Activated CD8-positive, alpha-beta T cell treated with anti-CD3 and anti-CD28 coated beads for 36 hours (primary cell): ENCODE measurements at regions not wholly inside any gene's neighbourhood (a gene's known extent, or its start where the extent isn't known, plus 50 kb on each side); places are given as distances from the start of the nearest gene placed in this dataset.

Source experiments
- ATAC-seq: fragments of 200-7000 bp; cut with Tn5 transposase; one replicate; pipeline ENCODE4 v1.10.0; 2021; ENCODE audit warnings: mild to moderate bottlenecking, moderate library complexity
- CTCF ChIA-PET: fragments of 350-600 bp; sonication (Branson Sonifier 250); formaldehyde crosslinking; loops from one replicate; lab custom pipeline; 2021; ENCODE audit warnings: antibody characterized with exemption; lab: Charles Lee
- POLR2A ChIA-PET: fragments of 350-600 bp; sonication (Branson Sonifier 250); formaldehyde crosslinking; loops from one replicate; lab custom pipeline; 2021; ENCODE audit warnings: antibody characterized with exemption; lab: Charles Lee
- DNase-seq: peaks from one replicate; pipeline ENCODE4 v3.0.0-alpha.2; 2020
- H3K27ac Mint-ChIP-seq: one replicate; pipeline ENCODE4 v1.8.0; 2021; ENCODE audit warnings: mild to moderate bottlenecking, mixed read lengths
- H3K27me3 Mint-ChIP-seq: one replicate; pipeline ENCODE4 v1.8.0; 2021; ENCODE audit warnings: mixed read lengths
- H3K36me3 Mint-ChIP-seq: one replicate; pipeline ENCODE4 v1.8.0; 2021; ENCODE audit warnings: low read depth, mixed read lengths
- H3K4me1 Mint-ChIP-seq: one replicate; pipeline ENCODE4 v1.8.0; 2021; ENCODE audit warnings: low read depth, mixed read lengths
- H3K4me3 Mint-ChIP-seq: one replicate; pipeline ENCODE4 v1.8.0; 2021; ENCODE audit warnings: mild to moderate bottlenecking, moderate library complexity, mixed read lengths
- H3K9me3 Mint-ChIP-seq: one replicate; pipeline ENCODE4 v1.8.0; 2021; ENCODE audit warnings: mixed read lengths
- CTCF ChIP-seq: fragments of 200-600 bp; IDR thresholded peaks from one replicate; pipeline ENCODE4 v1.8.0; 2022; ENCODE audit warnings: antibody characterized with exemption, mild to moderate bottlenecking
- intact Hi-C: fragments of 100-400 bp; cut with micrococcal nuclease; formaldehyde crosslinking; loops from one replicate; pipeline ENCODE4 v1.10.0; 2022

DNA sequence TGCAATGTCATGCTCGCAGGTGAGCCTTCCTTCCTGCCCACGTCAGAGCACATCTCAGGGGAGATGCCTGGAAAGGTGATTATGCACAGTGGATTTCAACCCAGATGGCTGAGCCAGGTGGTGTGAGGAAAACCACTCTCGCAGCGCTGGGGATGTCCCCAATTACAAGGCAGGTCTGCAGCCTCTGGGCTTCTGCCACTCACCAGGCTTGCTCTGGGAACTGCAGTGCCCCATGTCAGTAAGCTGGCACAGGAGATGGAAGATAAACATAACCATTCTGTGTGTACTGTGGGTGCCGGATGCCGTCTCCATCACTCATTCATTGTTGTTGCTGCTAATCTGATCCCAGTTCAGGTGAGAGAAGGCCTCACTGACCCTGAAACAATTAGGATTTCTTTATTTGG lies 222.9 kb upstream of the PITRM1 start:
- DNase-seq, result no peak
- no peak for ATAC-seq
- H3K9me3 Mint-ChIP-seq, result peaks cover 3% of the 10 kb centered on the region
- H3K4me1 Mint-ChIP-seq, result no peaks in the 10 kb centered on the region
- no peak overlapping the region for H3K4me3 Mint-ChIP-seq
- H3K27ac Mint-ChIP-seq, result no peak overlapping the region
- CTCF ChIA-PET, result no interaction called here
- peaks cover 3% of the 10 kb centered on the region for H3K27me3 Mint-ChIP-seq
- TF ChIP-seq CTCF, result no peak
- POLR2A ChIA-PET, result no interaction called here
- H3K36me3 Mint-ChIP-seq, result no peaks in the 10 kb centered on the region
- intact Hi-C loops, result no loop called here

- H3K4me3 Mint-ChIP-seq, result no peak overlapping the region
- DNase-seq (no peak), ATAC-seq (no peak)
- H3K27ac Mint-ChIP-seq, result no peak overlapping the region
- H3K27me3 Mint-ChIP-seq, result peaks cover 4% of the 10 kb centered on the region
- no peaks in the 10 kb centered on the region for H3K4me1 Mint-ChIP-seq
- CTCF ChIA-PET, result no interaction called here
- intact Hi-C loops, result no loop called here
- POLR2A ChIA-PET, result no interaction called here
- H3K9me3 Mint-ChIP-seq, result peaks cover 3% of the 10 kb centered on the region
- H3K36me3 Mint-ChIP-seq, result no peaks in the 10 kb centered on the region
- TF ChIP-seq CTCF, result no peak
These were observed 222.5 kb upstream of the PITRM1 start for GRCh38 chr10:3395041-3395440.

- Mint-ChIP-seq H3K4me3 (no peak overlapping the region), H3K27ac (no peak overlapping the region), H3K4me1 (no peaks in the 10 kb centered on the region), H3K27me3 (peaks cover 4% of the 10 kb centered on the region), H3K36me3 (no peaks in the 10 kb centered on the region), H3K9me3 (peaks cover 3% of the 10 kb centered on the region)
- ChIA-PET POLR2A (no interaction called here), CTCF (no interaction called here)
- ATAC-seq (no peak), DNase-seq (no peak)
- no peak for TF ChIP-seq CTCF
- intact Hi-C loops, result no loop called here
These were observed 221.4 kb upstream of the PITRM1 start for GRCh38 chr10:3393958-3394357.

DNA sequence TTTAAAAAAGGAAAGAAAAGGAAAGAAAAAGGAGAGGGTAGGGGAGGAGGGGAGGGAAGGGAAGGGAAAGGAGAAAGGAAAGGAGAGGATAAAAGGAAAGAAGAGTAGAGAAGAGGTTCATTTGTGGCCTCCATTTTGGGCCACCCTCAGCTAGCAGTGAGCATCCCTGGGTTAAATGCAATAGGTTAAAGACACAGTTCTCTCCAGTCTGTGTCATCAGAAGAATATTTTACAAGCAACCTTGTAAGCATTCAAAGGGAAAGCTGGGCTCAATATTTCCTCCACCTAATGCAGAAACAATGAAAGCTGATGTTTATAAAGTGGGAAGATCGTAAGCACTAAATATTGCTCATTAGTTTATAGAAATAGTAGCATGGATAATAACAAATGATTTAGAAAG lies 219.1 kb upstream of the PITRM1 start:
- H3K27me3 Mint-ChIP-seq, result peaks cover 6% of the 10 kb centered on the region
- intact Hi-C loops, result no loop called here

DNA sequence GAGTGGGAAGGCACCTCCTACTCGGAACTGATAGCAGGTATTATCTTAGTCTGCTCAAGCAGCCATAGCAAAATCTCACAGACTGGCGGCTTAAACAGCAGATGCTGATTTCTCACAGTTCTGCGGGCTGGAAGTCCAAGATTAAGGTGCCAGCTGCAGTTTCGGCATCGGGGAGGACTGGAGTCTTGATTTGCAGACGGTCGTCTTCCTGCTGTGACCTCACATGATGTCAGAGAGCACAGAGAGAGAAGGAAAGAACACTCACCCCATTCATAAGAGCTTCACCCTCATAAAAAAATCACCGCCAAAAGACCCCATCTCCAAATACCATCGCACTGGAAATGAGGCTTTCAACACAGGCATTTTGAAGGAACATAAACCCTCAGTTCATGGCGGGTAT lies 216.5 kb upstream of the PITRM1 start:
- ChIA-PET POLR2A (interaction anchor here (1.2 kb wide), 1 partner anchor 318 kb away, joined by 3 read pairs; no protein-coding TSS in a partner anchor), CTCF (no interaction called here)
- no peak overlapping the region for H3K27ac Mint-ChIP-seq
- H3K27me3 Mint-ChIP-seq, result peaks cover 9% of the 10 kb centered on the region
- H3K36me3 Mint-ChIP-seq, result no peaks in the 10 kb centered on the region
- H3K9me3 Mint-ChIP-seq, result peaks cover 7% of the 10 kb centered on the region
- H3K4me1 Mint-ChIP-seq, result no peaks in the 10 kb centered on the region
- TF ChIP-seq CTCF, result no peak
- ATAC-seq (no peak), DNase-seq (no peak)
- H3K4me3 Mint-ChIP-seq, result no peak overlapping the region
- intact Hi-C loops, result no loop called here

More for the DNA sequence above, 219.1 kb upstream of the PITRM1 start:
- Mint-ChIP-seq H3K4me1 (no peaks in the 10 kb centered on the region), H3K36me3 (no peaks in the 10 kb centered on the region), H3K9me3 (peaks cover 3% of the 10 kb centered on the region), H3K27ac (no peak overlapping the region), H3K4me3 (no peak overlapping the region)
- POLR2A ChIA-PET, result no interaction called here
- CTCF ChIA-PET, result no interaction called here
- no peak for TF ChIP-seq CTCF
- DNase-seq, result no peak
- ATAC-seq, result no peak
